K562 (cell line): ENCODE measurements at regions not wholly inside any gene's neighbourhood (a gene's known extent, or its start where the extent isn't known, plus 50 kb on each side); places are given as distances from the start of the nearest gene placed in this dataset.

Experiments
- ATAC-seq: fragments of 200-7000 bp; cut with Tn5 transposase; 3 replicates; pipeline ENCODE4 v1.9.1; 2020; ENCODE audit warnings: moderate library complexity
- BruUV-seq: library from RNA; stranded (reverse); fragments of 400-500 nt; replicated peaks from 2 replicates; lab custom pipeline; 2021; lab: Mats Ljungman, UMichigan
- CTCF ChIA-PET: fragments of 300-600 bp; formaldehyde crosslinking; extraction: SDS; loops from one replicate; lab custom pipeline; 2021; ENCODE audit warnings: low intra/inter-chr PET ratio; lab: Yijun Ruan, JAX
- POLR2A ChIA-PET: fragments of 300-600, 350-650 bp; sonication (Branson Sonifier 250); formaldehyde crosslinking; extraction: SDS; loops from one replicate; lab custom pipeline; 2021; ENCODE audit warnings: antibody characterized with exemption, inconsistent platforms; lab: Yijun Ruan, JAX
- DNase-seq, 4 experiments: peaks; one replicate each; pipeline versions ENCODE4 v3.0.0 to v3.0.0-alpha.2; 2011 to 2018; ENCODE audit warnings: low spot score in 3 of 4, mixed read lengths in 3 of 4; ENCODE audit errors: extremely low read depth in 1 of 4
- FAIRE-seq: peaks from 2 replicates; lab custom pipeline; 2011; peaks lifted over from hg19 to GRCh38; lab: Jason Lieb, UNC
- H2AFZ ChIP-seq: 2 replicates; pipeline ENCODE4 v1.6.0; 2011; ENCODE audit warnings: low read depth, low read length, control low read depth, inconsistent platforms
- H3K27ac ChIP-seq: fragments of 200-600 bp; 3 replicates; pipeline ENCODE4 v1.8.0; 2011; ENCODE audit warnings: low read depth, mild to moderate bottlenecking, control low read depth, inconsistent platforms, low read length, moderate library complexity, mixed read lengths; ENCODE audit errors: extremely low read depth
- H3K27me3 ChIP-seq, 2 experiments: fragments of 300-600 bp in 1 of 2; 2 replicates in 1 of 2; 3 replicates in 1 of 2; pipeline versions ENCODE4 v1.6.0 to v1.8.0; 2011; ENCODE audit warnings: inconsistent platforms in 2 of 2, low read length in 2 of 2, mild to moderate bottlenecking in 1 of 2, mixed read lengths in 1 of 2, moderate library complexity in 1 of 2; ENCODE audit not compliant: control insufficient read depth in 2 of 2, insufficient read depth in 2 of 2
- H3K36me3 ChIP-seq: fragments of 300-600 bp; 3 replicates; pipeline ENCODE4 v1.8.0; 2011; ENCODE audit warnings: mild to moderate bottlenecking, low read length, inconsistent platforms; ENCODE audit not compliant: control insufficient read depth, insufficient read depth
- H3K4me1 ChIP-seq, 2 experiments: fragments of 200-600 bp in 1 of 2; replicated peaks in 1 of 2; 2 replicates in 1 of 2; 3 replicates in 1 of 2; pipeline versions ENCODE4 v1.5.1 to v1.8.0; 2011; ENCODE audit warnings: inconsistent platforms in 2 of 2, low read length in 2 of 2, mild to moderate bottlenecking in 1 of 2, mixed read lengths in 1 of 2, moderate library complexity in 1 of 2; ENCODE audit not compliant: control insufficient read depth in 2 of 2, insufficient read depth in 2 of 2
- H3K4me2 ChIP-seq: 2 replicates; pipeline ENCODE4 v1.6.1; 2011; ENCODE audit warnings: low read length, control low read depth, inconsistent platforms, mixed read lengths; ENCODE audit not compliant: insufficient read depth
- H3K4me3 ChIP-seq: fragments of 200-600 bp; sonication (generic), shearing (Covaris generic); 2 replicates; pipeline ENCODE4 v1.5.1; 2016; ENCODE audit warnings: control low read depth, inconsistent platforms
- H3K79me2 ChIP-seq: fragments of 200-600 bp; 3 replicates; pipeline ENCODE4 v1.8.0; 2011; ENCODE audit warnings: low read length, inconsistent platforms; ENCODE audit not compliant: control insufficient read depth, insufficient read depth
- H3K9ac ChIP-seq, 2 experiments: 2 replicates each; pipeline versions ENCODE4 v1.6.0 to v1.6.1; 2011; ENCODE audit warnings: low read depth in 2 of 2, low read length in 2 of 2, control low read depth in 1 of 2, inconsistent platforms in 1 of 2, mild to moderate bottlenecking in 1 of 2, mixed read lengths in 1 of 2; ENCODE audit not compliant: insufficient read depth in 1 of 2
- H3K9me1 ChIP-seq: one replicate; pipeline ENCODE4 v1.6.0; 2011; ENCODE audit warnings: inconsistent platforms, mild to moderate bottlenecking, low read length, moderate library complexity; ENCODE audit not compliant: control insufficient read depth, insufficient read depth
- H3K9me3 ChIP-seq: replicated peaks from 2 replicates; pipeline ENCODE4 v1.5.1; 2011; ENCODE audit warnings: low read depth, low read length, inconsistent platforms; ENCODE audit not compliant: control insufficient read depth, insufficient read depth
- H4K20me1 ChIP-seq: replicated peaks from 2 replicates; pipeline ENCODE4 v1.6.1; 2011; ENCODE audit warnings: low read length, inconsistent platforms, mixed read lengths; ENCODE audit not compliant: control insufficient read depth, insufficient read depth
- ATF7 ChIP-seq: fragments of 450-650 bp; IDR thresholded peaks from 2 replicates; pipeline ENCODE4 v1.7.1; 2014; ENCODE audit warnings: mild to moderate bottlenecking, moderate library complexity
- BCOR ChIP-seq: fragments of 450-650 bp; IDR thresholded peaks from 2 replicates; pipeline ENCODE4 v1.6.1; 2016
- BRCA1 ChIP-seq, 2 experiments: fragments of 450-650 bp in 1 of 2; sonication (generic) in 1 of 2; formaldehyde crosslinking in 1 of 2; IDR thresholded peaks; 2 replicates each; pipeline versions ENCODE4 v1.5.0 to v1.6.1; 2017 to 2020; ENCODE audit warnings: mild to moderate bottlenecking in 1 of 2, missing genetic modification reagents in 1 of 2
- EP400 ChIP-seq: fragments of 450-650 bp; IDR thresholded peaks from 2 replicates; pipeline ENCODE4 v1.6.1; 2017; ENCODE audit warnings: antibody characterized with exemption, mild to moderate bottlenecking, moderate library complexity
- FOXJ2 ChIP-seq: fragments of 200-800 bp; sonication (Bioruptor generic); IDR thresholded peaks from 2 replicates; pipeline ENCODE4 v1.6.1; 2016; ENCODE audit warnings: missing genetic modification characterization, missing compliant biosample characterization
- GTF2F1 ChIP-seq: IDR thresholded peaks from 2 replicates; pipeline ENCODE4 v1.6.1; 2011; ENCODE audit warnings: low read depth, low read length, improper control_type of control experiment
- JUND ChIP-seq, 2 experiments: IDR thresholded peaks; 2 replicates in 1 of 2; 3 replicates in 1 of 2; pipeline ENCODE4 v1.6.1; 2011; ENCODE audit warnings: borderline replicate concordance in 2 of 2, low read depth in 2 of 2, low read length in 2 of 2, improper control_type of control experiment in 1 of 2, missing biosample characterization in 1 of 2, missing genetic modification characterization in 1 of 2, missing genetic modification reagents in 1 of 2
- KAT7 ChIP-seq: sonication (generic); formaldehyde crosslinking; IDR thresholded peaks from 2 replicates; pipeline ENCODE4 v1.8.0; 2022; ENCODE audit warnings: missing genetic modification reagents, mild to moderate bottlenecking, borderline replicate concordance
- POLR2AphosphoS2 ChIP-seq: IDR thresholded peaks from 2 replicates; pipeline ENCODE4 v1.6.1; 2012; ENCODE audit warnings: low read length, improper control_type of control experiment
- SMC3 ChIP-seq: conservative IDR thresholded peaks from 2 replicates; pipeline ENCODE4 v1.6.1; 2011; ENCODE audit warnings: low read depth, low read length, improper control_type of control experiment; ENCODE audit not compliant: insufficient read depth
- ZNF263 ChIP-seq: sonication (generic); formaldehyde crosslinking; IDR thresholded peaks from 2 replicates; pipeline ENCODE4 v1.8.0; 2022; ENCODE audit warnings: mild to moderate bottlenecking, missing genetic modification reagents, borderline replicate concordance
- ZNF589 ChIP-seq: fragments of 200-800 bp; sonication (Bioruptor generic); IDR thresholded peaks from 2 replicates; pipeline ENCODE4 v1.6.1; 2016; ENCODE audit warnings: low read depth, missing genetic modification characterization, missing compliant biosample characterization
- ZNF644 ChIP-seq: fragments of 200-800 bp; sonication (Bioruptor generic); IDR thresholded peaks from 2 replicates; pipeline ENCODE4 v1.6.1; 2016; ENCODE audit warnings: low read depth, missing genetic modification characterization, missing compliant biosample characterization
- ZNF77 ChIP-seq: fragments of 250-450 bp; sonication (Bioruptor Pico); IDR thresholded peaks from 2 replicates; pipeline ENCODE4 v1.5.0; 2020
- WGBS: fragments of 100-300 bp; shearing (Covaris generic); methylation state at CpG from one replicate; pipeline ENCODE4 v1.1.6; 2016; ENCODE audit warnings: low coverage, mixed read lengths; ENCODE audit not compliant: insufficient coverage; ENCODE audit errors: missing lambda C conversion rate; 5-methylcytosine and 5-hydroxymethylcytosine counted together
- in situ Hi-C: fragments of 300-500 bp; cut with MboI; formaldehyde crosslinking; loops from 4 replicates; pipeline ENCODE4 v1.15.0; 2018; ENCODE audit warnings: inconsistent platforms, mixed read lengths
- intact Hi-C: fragments of 100-400 bp; cut with micrococcal nuclease; formaldehyde crosslinking; loops from 2 replicates; pipeline ENCODE4 v1.14.2; 2022
- TF ChIP-seq, protein P1 (sequence below): sonication (generic); formaldehyde crosslinking; IDR thresholded peaks from 2 replicates; pipeline ENCODE4 v1.8.0; 2023; ENCODE audit warnings: mild to moderate bottlenecking, missing genetic modification reagents

- DNase-seq (no peak), FAIRE-seq (no peak), ATAC-seq (peak; percentile 52)
- BruUV-seq, result no TSS peak
- no peaks in the 10 kb centered on the region for H3K9me3 ChIP-seq
- H3K79me2 ChIP-seq, result no peaks in the 10 kb centered on the region
- CTCF ChIA-PET, result interaction anchor here (1.1 kb wide), 1 partner anchor 519 kb away, joined by 4 read pairs; no protein-coding TSS in a partner anchor
- H3K4me3 ChIP-seq, result no peak overlapping the region
- in situ Hi-C loops, result no loop called here
- intact Hi-C loops, result loop anchor here (1.0 kb wide), 1 partner anchor 256 kb away; no protein-coding TSS in a partner anchor
- H3K36me3 ChIP-seq, result no peaks in the 10 kb centered on the region
- peaks cover 3 to 14% of the 10 kb centered on the region in 2 experiments; a peak in 4 of 5 replicates for H3K4me1 ChIP-seq
- peaks cover 25 to 61% of the 10 kb centered on the region in 2 experiments for H3K27me3 ChIP-seq
- no peaks in the 10 kb centered on the region for H4K20me1 ChIP-seq
- no peaks in the 10 kb centered on the region for H3K9me1 ChIP-seq
- no peak overlapping the region for H2AFZ ChIP-seq
- no peak overlapping the region for H3K27ac ChIP-seq
- 9% methylated on average over 13 of the region's 13 CpGs for WGBS
- no peak overlapping the region for H3K9ac ChIP-seq
- H3K4me2 ChIP-seq, result peak overlapping the region; percentile 2; the same call in 1 of the 2 replicates
- POLR2A ChIA-PET, result interaction anchor here (0.7 to 1.2 kb wide), 2 partner anchors 12 to 202 kb away, joined by 3 to 4 read pairs; no protein-coding TSS in a partner anchor
- TF ChIP-seq ZNF263 (CRISPR knock-in tag) (no peak), KAT7 (no peak), FOXJ2 (no peak), EP400 (peak; percentile 32; the same call in 1 of the 2 replicates), ZNF77 (CRISPR knock-in tag) (no peak), BCOR (no peak), ATF7 (peak; percentile 78), JUND (IDR thresholded peaks at IDR 0.05; ENCODE audit: borderline replicate concordance, low read depth, low read length) (0 out of 2 replicates have a peak, but pooled peaks have one; percentile 18), JUND (tag; IDR thresholded peaks at IDR 0.05; ENCODE audit: borderline replicate concordance, low read depth, low read length) (no peak), BRCA1 (IDR thresholded peaks at IDR 0.05) (no peak), BRCA1 (CRISPR knock-in tag; IDR thresholded peaks at IDR 0.05) (no peak), SMC3 (no peak), ZNF644 (tag) (no peak), GTF2F1 (no peak), ZNF589 (0 out of 2 replicates have a peak, but pooled peaks have one; percentile 60), POLR2AphosphoS2 (no peak)
- TF ChIP-seq, protein P1, sequence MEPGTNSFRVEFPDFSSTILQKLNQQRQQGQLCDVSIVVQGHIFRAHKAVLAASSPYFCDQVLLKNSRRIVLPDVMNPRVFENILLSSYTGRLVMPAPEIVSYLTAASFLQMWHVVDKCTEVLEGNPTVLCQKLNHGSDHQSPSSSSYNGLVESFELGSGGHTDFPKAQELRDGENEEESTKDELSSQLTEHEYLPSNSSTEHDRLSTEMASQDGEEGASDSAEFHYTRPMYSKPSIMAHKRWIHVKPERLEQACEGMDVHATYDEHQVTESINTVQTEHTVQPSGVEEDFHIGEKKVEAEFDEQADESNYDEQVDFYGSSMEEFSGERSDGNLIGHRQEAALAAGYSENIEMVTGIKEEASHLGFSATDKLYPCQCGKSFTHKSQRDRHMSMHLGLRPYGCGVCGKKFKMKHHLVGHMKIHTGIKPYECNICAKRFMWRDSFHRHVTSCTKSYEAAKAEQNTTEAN (CRISPR knock-in tag), result no peak
These were observed 267.7 kb downstream of the XXYLT1 start for GRCh38 chr3:195003006-195003892.
